ENCODE measurements at regions not wholly inside any gene's neighbourhood (a gene's known extent, or its start where the extent isn't known, plus 50 kb on each side); places are given as distances from the start of the nearest gene placed in this dataset.

GRCh38 chr6:53209681-53210080 lies 61.0 kb upstream of the GCM1 start:
- no peaks in the 10 kb centered on the region for H3K79me2 ChIP-seq (ENCODE audit: insufficient read depth, low read length)
- H3K4me1 ChIP-seq (ENCODE audit: insufficient read depth, low read length), result no peaks in the 10 kb centered on the region
- no peak overlapping the region for H2BK15ac ChIP-seq (ENCODE audit: low read depth, low read length)
- Mint-ChIP-seq H3K4me3 (no peak overlapping the region), H3K36me3 (ENCODE audit: insufficient read depth in 1 of 3, low read depth in 3 of 3) (no peaks in the 10 kb centered on the region), H3K27ac (no peak overlapping the region), H3K9me3 (no peaks in the 10 kb centered on the region), H3K4me1 (no peaks in the 10 kb centered on the region), H3K27me3 (ENCODE audit: low read depth) (no peaks in the 10 kb centered on the region; the same call in 1 of the 2 replicates)
- no peaks in the 10 kb centered on the region for H3K79me1 ChIP-seq (ENCODE audit: insufficient read depth, low read depth, low read length, poor library complexity, severe bottlenecking)
- H4K20me1 ChIP-seq (ENCODE audit: control insufficient read depth, insufficient read depth, insufficient read length), result no peaks in the 10 kb centered on the region
- H3K14ac ChIP-seq (ENCODE audit: insufficient read depth, low read length), result no peak overlapping the region
- no peak overlapping the region for H4K91ac ChIP-seq (ENCODE audit: insufficient read length, low read depth, low read length)
- H2BK5ac ChIP-seq (ENCODE audit: insufficient read length, low read length), result no peak overlapping the region
- no peak overlapping the region for H2AK5ac ChIP-seq (ENCODE audit: insufficient read length, low read length)
- no peak overlapping the region for H3T11ph ChIP-seq (ENCODE audit: low read length)
- TF ChIP-seq, protein P1, sequence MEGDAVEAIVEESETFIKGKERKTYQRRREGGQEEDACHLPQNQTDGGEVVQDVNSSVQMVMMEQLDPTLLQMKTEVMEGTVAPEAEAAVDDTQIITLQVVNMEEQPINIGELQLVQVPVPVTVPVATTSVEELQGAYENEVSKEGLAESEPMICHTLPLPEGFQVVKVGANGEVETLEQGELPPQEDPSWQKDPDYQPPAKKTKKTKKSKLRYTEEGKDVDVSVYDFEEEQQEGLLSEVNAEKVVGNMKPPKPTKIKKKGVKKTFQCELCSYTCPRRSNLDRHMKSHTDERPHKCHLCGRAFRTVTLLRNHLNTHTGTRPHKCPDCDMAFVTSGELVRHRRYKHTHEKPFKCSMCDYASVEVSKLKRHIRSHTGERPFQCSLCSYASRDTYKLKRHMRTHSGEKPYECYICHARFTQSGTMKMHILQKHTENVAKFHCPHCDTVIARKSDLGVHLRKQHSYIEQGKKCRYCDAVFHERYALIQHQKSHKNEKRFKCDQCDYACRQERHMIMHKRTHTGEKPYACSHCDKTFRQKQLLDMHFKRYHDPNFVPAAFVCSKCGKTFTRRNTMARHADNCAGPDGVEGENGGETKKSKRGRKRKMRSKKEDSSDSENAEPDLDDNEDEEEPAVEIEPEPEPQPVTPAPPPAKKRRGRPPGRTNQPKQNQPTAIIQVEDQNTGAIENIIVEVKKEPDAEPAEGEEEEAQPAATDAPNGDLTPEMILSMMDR (conservative IDR thresholded peaks at IDR 0.05), result no peak
- no peak overlapping the region for H3K18ac ChIP-seq (ENCODE audit: insufficient read length, low read depth, low read length)
- H3K4ac ChIP-seq (ENCODE audit: low read depth, low read length), result no peak overlapping the region
- H4K8ac ChIP-seq (replicated peaks; ENCODE audit: insufficient read length, low read depth, low read length), result no peak overlapping the region
- H3K27ac ChIP-seq (ENCODE audit: insufficient read length, low read depth, low read length), result no peak overlapping the region
- no peak overlapping the region for H2BK20ac ChIP-seq (ENCODE audit: low read depth, low read length, poor library complexity, severe bottlenecking)
- H2BK12ac ChIP-seq (ENCODE audit: insufficient read length, low read depth, low read length), result no peak overlapping the region
- no peak overlapping the region for H3K9ac ChIP-seq (ENCODE audit: extremely low read depth, insufficient read length, low read length)
- no peak for DNase-seq
- no peak overlapping the region for H3K56ac ChIP-seq (ENCODE audit: insufficient read length, low read depth, low read length)
- no peaks in the 10 kb centered on the region for H3K27me3 ChIP-seq (ENCODE audit: insufficient read depth, low read length)
- H2AFZ ChIP-seq (ENCODE audit: low read length), result no peak overlapping the region
- no peak overlapping the region for H2BK120ac ChIP-seq (ENCODE audit: low read depth, low read length, poor library complexity, severe bottlenecking)
- H3K4me2 ChIP-seq (ENCODE audit: insufficient read depth, insufficient read length, low read length), result no peak overlapping the region
- no peak overlapping the region for H4K5ac ChIP-seq (ENCODE audit: insufficient read length, low read depth, low read length)
- H3K9me3 ChIP-seq (ENCODE audit: control insufficient read depth, low read depth, low read length), result no peaks in the 10 kb centered on the region
- no peak overlapping the region for H3K23ac ChIP-seq (ENCODE audit: insufficient read length, low read depth, low read length)
- H3K23me2 ChIP-seq (ENCODE audit: insufficient read length, low read depth, low read length, poor library complexity, severe bottlenecking), result no peaks in the 10 kb centered on the region
